Left ventricle myocardium superior (tissue), 1 donor: ENCODE measurements at regions not wholly inside any gene's neighbourhood (a gene's known extent, or its start where the extent isn't known, plus 50 kb on each side); places are given as distances from the start of the nearest gene placed in this dataset.

Experiments
- ATAC-seq: fragments of 200-7000 bp; cut with Tn5 transposase; one replicate; pipeline ENCODE4 v1.9.1; 2020; ENCODE audit warnings: mild to moderate bottlenecking, moderate library complexity
- DNase-seq: peaks from one replicate; pipeline ENCODE4 v3.0.0-alpha.2; 2020
- intact Hi-C: fragments of 100-400 bp; cut with micrococcal nuclease; formaldehyde crosslinking; loops from one replicate; pipeline ENCODE4 v1.11.0; 2022
- donor health status: DM: no; HTN: yes; CAD: no; lungs with severe emphysema.

- ATAC-seq (peak; percentile 78), DNase-seq (no peak)
- intact Hi-C loops: no loop called here
Measured at GRCh38 chr10:36669615-36670352, 455.6 kb upstream of the ANKRD30A start.

DNA sequence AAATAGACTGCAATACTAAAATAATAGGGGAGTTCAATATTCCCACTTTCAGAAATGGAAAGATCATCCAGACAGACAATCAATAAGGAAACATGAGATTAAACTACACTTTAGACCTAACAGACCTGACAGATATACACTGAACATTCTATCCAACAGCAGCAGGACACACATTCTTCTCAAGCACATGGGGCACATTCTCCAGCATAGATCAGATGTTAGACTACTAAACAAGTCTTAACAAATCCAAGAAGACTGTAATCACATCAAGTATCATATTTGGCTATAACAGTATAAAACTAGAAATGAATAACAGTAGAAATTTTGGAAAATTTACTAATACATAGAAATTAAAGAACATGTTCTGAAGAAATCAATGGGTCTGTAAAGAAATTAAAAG is 458.9 kb upstream of the ANKRD30A start:
- no peak for DNase-seq
- no peak for ATAC-seq
- intact Hi-C loops: no loop called here

DNA sequence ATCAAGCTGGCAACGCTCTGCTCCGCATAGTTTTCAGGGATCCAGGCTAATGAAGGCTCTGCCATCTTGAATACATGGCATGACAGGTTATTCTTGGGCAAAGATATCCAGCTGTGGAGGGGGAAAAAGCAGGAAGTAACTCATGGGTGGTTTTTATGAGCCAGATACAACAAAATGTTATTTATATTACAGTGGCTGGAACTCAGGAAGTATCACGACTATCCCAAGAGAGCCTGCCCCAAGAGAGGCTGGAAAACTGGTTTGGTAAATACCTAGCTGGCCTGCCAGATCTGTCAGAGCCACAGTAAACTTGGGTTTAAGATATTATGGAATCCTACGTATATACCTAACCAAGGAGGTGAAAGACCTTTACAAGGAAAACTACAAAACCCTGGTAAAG is 462.8 kb upstream of the ANKRD30A start:
- ATAC-seq (no peak), DNase-seq (no peak)
- intact Hi-C loops: no loop called here

- ATAC-seq: no peak
- intact Hi-C loops: no loop called here
- DNase-seq: no peak
Measured at GRCh38 chr10:36650274-36650673, 475.1 kb upstream of the ANKRD30A start.

DNA sequence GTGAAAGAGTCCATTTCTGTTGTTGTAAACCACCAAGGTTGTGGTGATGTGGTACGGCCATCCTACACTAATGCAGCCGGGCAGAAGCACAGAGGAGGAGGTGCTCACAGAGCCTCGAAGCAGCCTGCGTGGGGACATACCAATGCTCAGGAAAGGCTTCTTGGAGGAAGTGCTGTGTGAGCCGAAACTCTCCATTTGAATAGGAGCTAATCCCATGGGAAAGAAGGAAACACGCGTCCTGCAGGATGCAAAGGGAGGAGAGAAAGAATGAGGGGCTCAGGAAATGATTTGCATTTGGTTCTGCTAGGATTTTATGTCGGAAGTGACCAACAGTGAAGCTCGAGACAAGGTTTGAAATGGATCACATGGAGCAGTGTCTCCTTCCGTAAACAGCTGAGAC is 477.9 kb upstream of the ANKRD30A start:
- no peak for ATAC-seq
- intact Hi-C loops: no loop called here
- no peak for DNase-seq

GRCh38 chr10:36640626-36641025 is 484.8 kb upstream of the ANKRD30A start:
- ATAC-seq (no peak), DNase-seq (no peak)
- intact Hi-C loops: no loop called here

DNA sequence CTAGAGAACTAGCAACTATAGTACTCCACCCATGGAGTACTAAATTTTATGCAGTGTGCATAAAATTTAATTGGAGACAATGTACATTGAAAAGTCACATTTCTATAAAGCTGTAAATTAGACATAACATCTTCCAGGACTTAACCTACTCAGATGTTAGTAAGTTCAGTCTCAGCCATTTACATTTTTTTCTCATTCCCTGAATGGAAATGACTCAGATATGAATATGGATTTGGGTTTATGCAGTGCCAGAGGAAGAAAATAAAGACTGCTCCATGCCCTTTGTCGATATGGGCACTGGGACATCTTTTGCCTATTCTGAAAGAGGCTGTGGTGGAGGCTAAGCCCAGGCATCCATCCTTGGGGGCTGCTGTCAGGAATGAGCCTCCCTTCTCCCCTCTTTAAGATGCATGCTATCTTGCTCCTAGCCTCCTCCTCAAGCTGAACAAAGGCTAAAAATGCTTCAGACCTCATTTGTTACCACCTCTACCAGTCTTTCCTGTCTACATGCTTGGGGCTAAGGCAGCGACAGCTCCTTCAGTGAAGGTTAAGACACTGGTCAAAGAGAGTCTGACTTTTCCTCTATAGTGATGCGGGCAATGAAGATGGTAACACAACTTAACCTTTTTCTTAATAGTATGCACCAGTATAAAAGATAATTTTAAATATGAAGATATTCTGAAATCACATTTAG is 486.8 kb upstream of the ANKRD30A start:
- intact Hi-C loops: no loop called here

GRCh38 chr10:36636879-36637278 is 488.5 kb upstream of the ANKRD30A start:
- ATAC-seq (no peak), DNase-seq (no peak)
- intact Hi-C loops: no loop called here

More for the DNA sequence above, 486.8 kb upstream of the ANKRD30A start:
- DNase-seq (no peak), ATAC-seq (no peak)

GRCh38 chr10:36636285-36636839 is 489.0 kb upstream of the ANKRD30A start:
- intact Hi-C loops: no loop called here
- no peak for ATAC-seq
- no peak for DNase-seq

GRCh38 chr10:36634916-36635315 is 490.5 kb upstream of the ANKRD30A start:
- intact Hi-C loops: no loop called here
- DNase-seq: no peak
- ATAC-seq: no peak

DNA sequence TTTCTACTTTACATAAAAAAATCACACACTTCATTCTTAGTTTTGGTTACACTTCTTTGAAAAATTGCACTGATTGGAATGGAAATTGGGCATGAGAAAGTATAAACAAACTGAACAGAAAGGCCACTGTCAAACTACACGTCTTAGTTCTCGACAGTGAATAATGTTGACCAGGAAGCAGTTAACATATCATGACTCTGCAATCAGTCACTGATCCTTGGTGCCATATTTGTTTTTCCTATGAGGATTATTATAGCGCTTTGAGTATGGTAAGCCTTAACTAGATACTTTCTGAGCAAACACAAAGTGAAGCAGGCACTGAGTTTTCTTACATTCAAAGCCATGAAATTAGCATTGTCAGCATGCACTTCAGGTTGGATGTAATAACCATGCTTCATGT is 495.1 kb upstream of the ANKRD30A start:
- ATAC-seq (no peak), DNase-seq (no peak)
- intact Hi-C loops: no loop called here

GRCh38 chr10:36629476-36629875 is 495.9 kb upstream of the ANKRD30A start:
- DNase-seq: no peak
- intact Hi-C loops: no loop called here
- ATAC-seq: no peak

DNA sequence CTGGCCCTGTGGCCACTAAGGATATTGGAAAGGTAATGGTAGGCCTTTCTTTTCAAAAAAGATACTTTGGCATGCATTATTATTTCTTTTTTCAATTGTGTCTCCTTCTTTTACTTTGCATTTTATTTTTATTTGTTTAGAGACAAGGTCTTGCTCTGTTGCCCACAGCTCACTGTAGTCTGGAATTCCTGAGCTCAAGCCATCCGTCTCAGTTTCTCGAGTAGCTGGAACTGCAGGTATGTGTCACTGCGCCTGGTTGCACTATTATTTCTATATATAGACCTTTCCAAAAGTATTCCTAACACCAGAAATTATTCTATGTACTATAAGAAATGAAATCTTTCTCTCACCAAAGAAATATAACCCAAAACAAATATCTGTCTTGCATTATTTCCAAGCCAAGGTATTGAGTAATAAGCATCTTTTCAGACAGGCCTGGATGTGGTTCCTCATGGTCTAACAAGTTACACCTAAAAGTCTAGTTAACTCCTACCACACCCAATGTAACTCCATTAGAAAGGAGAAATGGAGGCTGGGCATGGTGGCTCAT is 500.8 kb upstream of the ANKRD30A start:
- no peak for DNase-seq
- no peak for ATAC-seq
- intact Hi-C loops: no loop called here

GRCh38 chr10:36621346-36621745 is 504.1 kb upstream of the ANKRD30A start:
- intact Hi-C loops: no loop called here
- ATAC-seq: no peak
- DNase-seq: no peak

DNA sequence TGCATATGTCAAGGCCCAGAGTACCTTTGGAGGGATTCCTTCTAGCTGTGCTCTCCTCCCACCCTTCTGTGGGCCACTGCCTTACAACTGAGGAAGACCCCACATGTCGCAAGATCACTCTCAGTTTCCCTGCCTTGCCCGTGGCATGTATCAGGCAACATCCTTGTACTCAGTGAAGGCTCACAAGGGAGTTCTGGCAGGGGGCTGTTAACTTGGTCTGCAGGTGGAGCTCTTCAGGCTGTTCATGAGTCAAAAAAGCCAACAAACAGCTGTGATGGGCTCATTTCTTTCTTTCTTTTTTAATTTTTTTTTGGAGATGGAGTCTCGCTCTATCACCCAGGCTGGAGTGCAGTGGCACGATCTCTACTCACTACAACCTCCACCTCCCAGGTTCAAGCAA is 513.0 kb upstream of the ANKRD30A start:
- no peak for ATAC-seq
- intact Hi-C loops: no loop called here

GRCh38 chr10:36608866-36609265 is 516.5 kb upstream of the ANKRD30A start:
- ATAC-seq: no peak
- no peak for DNase-seq
- intact Hi-C loops: no loop called here

More for the DNA sequence above, 513.0 kb upstream of the ANKRD30A start:
- no peak for DNase-seq

DNA sequence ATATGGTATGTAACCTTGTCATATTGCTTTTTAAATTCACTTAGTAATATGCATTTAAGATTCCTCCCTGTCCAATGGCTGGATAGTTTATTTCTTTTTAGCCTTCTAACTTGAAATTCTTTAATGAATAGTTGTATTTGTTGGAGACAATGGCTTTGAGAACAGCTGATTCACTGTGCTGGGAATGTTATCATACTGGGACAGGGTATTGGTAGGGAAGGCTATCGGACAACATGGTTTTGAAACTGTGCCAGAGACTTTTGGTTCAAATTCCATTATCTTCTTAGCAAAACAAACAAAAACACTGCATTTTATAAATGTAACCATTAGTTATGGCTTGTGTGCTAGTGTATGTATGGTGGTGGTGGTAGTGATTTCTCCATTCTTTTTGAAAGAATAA is 517.1 kb upstream of the ANKRD30A start:
- intact Hi-C loops: no loop called here
- no peak for ATAC-seq
- no peak for DNase-seq

GRCh38 chr10:36606234-36606839 is 519.1 kb upstream of the ANKRD30A start:
- intact Hi-C loops: no loop called here
- no peak for DNase-seq
- ATAC-seq: no peak

- no peak for DNase-seq
- ATAC-seq: no peak
- intact Hi-C loops: no loop called here
Measured at GRCh38 chr10:36604316-36604715, 521.1 kb upstream of the ANKRD30A start.

DNA sequence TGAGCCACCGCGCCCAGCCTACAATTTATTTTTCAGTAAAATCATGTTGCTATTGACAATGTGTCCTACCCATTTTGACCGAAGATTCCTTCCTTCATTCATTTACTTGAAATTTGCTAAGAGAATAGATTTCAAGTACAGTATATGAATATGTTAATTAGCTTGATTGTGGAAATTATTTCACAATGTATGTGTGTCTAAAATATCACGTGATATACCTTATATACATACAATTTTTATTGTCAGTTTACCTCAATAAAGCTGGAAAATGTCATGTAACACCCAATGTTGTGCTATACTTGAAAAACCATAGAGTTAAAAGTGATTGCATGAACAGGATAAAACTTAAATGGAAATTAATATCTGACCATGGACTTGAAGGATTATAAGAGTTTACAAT is 521.7 kb upstream of the ANKRD30A start:
- no peak for ATAC-seq
- DNase-seq: no peak
- intact Hi-C loops: no loop called here
